Adrenal gland (tissue), 9 donors: ENCODE measurements at regions not wholly inside any gene's neighbourhood (a gene's known extent, or its start where the extent isn't known, plus 50 kb on each side); places are given as distances from the start of the nearest gene placed in this dataset.

Experiments used
- DNase-seq, 7 donors: peaks; one replicate each; pipeline ENCODE4 v3.0.0-alpha.2; 2019 to 2020
- H3K27ac ChIP-seq, 5 donors: fragments of 200-600 bp; sonication (generic) in 4 of 5; 1 replicate in 3 of 5; 2 replicates in 2 of 5; pipeline versions ENCODE4 v1.5.1 to v1.8.0; 2016 to 2020; ENCODE audit warnings: mild to moderate bottlenecking in 1 of 5
- H3K27me3 ChIP-seq: fragments of 200-600 bp; 2 replicates; pipeline ENCODE4 v1.8.0; 2021
- H3K36me3 ChIP-seq, 2 donors: fragments of 200-600 bp; replicated peaks in 1 of 2; 1 replicate in 1 of 2; 2 replicates in 1 of 2; pipeline versions ENCODE4 v1.5.1 to v1.8.0; 2018 to 2022
- H3K4me1 ChIP-seq, 2 donors: fragments of 200-600 bp; replicated peaks in 1 of 2; 1 replicate in 1 of 2; 2 replicates in 1 of 2; pipeline versions ENCODE4 v1.5.1 to v1.8.0; 2018 to 2021
- H3K4me3 ChIP-seq, 4 donors: fragments of 200-600 bp; sonication (generic) in 3 of 4; one replicate each; pipeline ENCODE4 v1.5.1; 2016 to 2018
- H3K9me3 ChIP-seq, 3 donors: fragments of 200-600 bp; sonication (generic) in 1 of 3; replicated peaks in 1 of 3; 1 replicate in 2 of 3; 2 replicates in 1 of 3; pipeline versions ENCODE4 v1.5.1 to v1.8.0; 2016 to 2021
- CTCF ChIP-seq, 6 experiments: fragments of 450-650 bp in 4 of 6; fragments of 200-600 bp in 2 of 6; sonication (generic) in 1 of 6; IDR thresholded peaks; 1 replicate in 5 of 6; 2 replicates in 1 of 6; pipeline versions ENCODE4 v1.5.1 to v1.8.0; 2016 to 2021; ENCODE audit warnings: antibody characterized with exemption in 6 of 6, mild to moderate bottlenecking in 2 of 6, moderate library complexity in 1 of 6
- POLR2A ChIP-seq, 2 donors: fragments of 450-650 bp; IDR thresholded peaks; one replicate each; pipeline ENCODE4 v1.6.1; 2017; ENCODE audit warnings: antibody characterized with exemption in 2 of 2, mild to moderate bottlenecking in 2 of 2, moderate library complexity in 1 of 2
- WGBS, 4 donors: extraction: QIAGEN DNeasy Blood & Tissue Kit in 2 of 4; methylation state at CpG; one replicate each; pipeline versions ENCODE4 v1.1.5 to v1.1.7; 2013 to 2017; 5-methylcytosine and 5-hydroxymethylcytosine counted together
- intact Hi-C, 2 donors: fragments of 100-400 bp; cut with DNase I; formaldehyde crosslinking; loops; one replicate each; pipeline versions ENCODE4 v1.14.1 to v1.15.0; 2022 to 2023
- donor health status: healthy with polysubstance abuse.
- donor health status: Bipolar disorder and iron deficiency.
- donor health status: DM: yes; HTN: yes; CAD: no.
- donor health status: DM: no; HTN: no; CAD: no.
- donor health status: DM: no; HTN: no; CAD: no.

- H3K27ac ChIP-seq, result no peak overlapping the region
- DNase-seq, result no peak
- H3K27me3 ChIP-seq, result no peaks in the 10 kb centered on the region
- TF ChIP-seq CTCF (IDR thresholded peaks at IDR 0.05), result no peak
- no peak for TF ChIP-seq POLR2A (IDR thresholded peaks at IDR 0.05)
- peaks cover 0 to 7% (median 0%) of the 10 kb centered on the region in 3 donors for H3K9me3 ChIP-seq
- no peaks in the 10 kb centered on the region for H3K4me1 ChIP-seq
- WGBS, 4 donors, result 73 to 79% (median 77%) methylated on average over 2 of the region's 2 CpGs
- no peak overlapping the region for H3K4me3 ChIP-seq
- intact Hi-C loops, result no loop called here
- H3K36me3 ChIP-seq, result no peaks in the 10 kb centered on the region
Measured at GRCh38 chr13:68110178-68110768, 880.1 kb upstream of the PCDH9 start.

- no peaks in the 10 kb centered on the region for H3K27me3 ChIP-seq
- no peak for DNase-seq
- intact Hi-C loops, result no loop called here
- no peaks in the 10 kb centered on the region for H3K36me3 ChIP-seq
- no peaks in the 10 kb centered on the region for H3K4me1 ChIP-seq
- H3K27ac ChIP-seq, result no peak overlapping the region
- H3K4me3 ChIP-seq, result no peak overlapping the region
- H3K9me3 ChIP-seq, result peaks cover 0 to 7% (median 5%) of the 10 kb centered on the region in 3 donors
- WGBS, 4 donors, result 94 to 97% (median 94%) methylated on average over 12 to 29 of the region's 29 CpGs
- TF ChIP-seq POLR2A (IDR thresholded peaks at IDR 0.05), result no peak
- no peak for TF ChIP-seq CTCF (IDR thresholded peaks at IDR 0.05)
Measured at GRCh38 chr13:68107667-68108066, 877.5 kb upstream of the PCDH9 start.

GRCh38 chr13:68099631-68100030 lies 869.5 kb upstream of the PCDH9 start:
- H3K27ac ChIP-seq, result no peak overlapping the region
- H3K9me3 ChIP-seq, result peaks cover 0 to 4% (median 0%) of the 10 kb centered on the region in 3 donors
- WGBS, 4 donors, result 73 to 83% (median 78%) methylated on average over 2 of the region's 2 CpGs
- intact Hi-C loops, result no loop called here
- no peak overlapping the region for H3K4me3 ChIP-seq
- H3K27me3 ChIP-seq, result no peaks in the 10 kb centered on the region
- no peak for DNase-seq
- H3K36me3 ChIP-seq, result no peaks in the 10 kb centered on the region
- H3K4me1 ChIP-seq, result no peaks in the 10 kb centered on the region
- TF ChIP-seq CTCF (IDR thresholded peaks at IDR 0.05) (no peak), POLR2A (IDR thresholded peaks at IDR 0.05) (no peak)

GRCh38 chr13:68081061-68081460 lies 850.9 kb upstream of the PCDH9 start:
- Histone ChIP-seq H3K4me3 (no peak overlapping the region), H3K4me1 (no peaks in the 10 kb centered on the region), H3K27ac (no peak overlapping the region), H3K9me3 (no peaks in the 10 kb centered on the region), H3K36me3 (no peaks in the 10 kb centered on the region), H3K27me3 (no peaks in the 10 kb centered on the region)
- TF ChIP-seq POLR2A (IDR thresholded peaks at IDR 0.05), result no peak
- no peak for TF ChIP-seq CTCF (IDR thresholded peaks at IDR 0.05)
- intact Hi-C loops, result no loop called here
- DNase-seq, result no peak
- 72 to 81% (median 76%) methylated on average over 2 of the region's 2 CpGs for WGBS, 4 donors
